ENCODE measurements at regions not wholly inside any gene's neighbourhood (a gene's known extent, or its start where the extent isn't known, plus 50 kb on each side); places are given as distances from the start of the nearest gene placed in this dataset.

DNA sequence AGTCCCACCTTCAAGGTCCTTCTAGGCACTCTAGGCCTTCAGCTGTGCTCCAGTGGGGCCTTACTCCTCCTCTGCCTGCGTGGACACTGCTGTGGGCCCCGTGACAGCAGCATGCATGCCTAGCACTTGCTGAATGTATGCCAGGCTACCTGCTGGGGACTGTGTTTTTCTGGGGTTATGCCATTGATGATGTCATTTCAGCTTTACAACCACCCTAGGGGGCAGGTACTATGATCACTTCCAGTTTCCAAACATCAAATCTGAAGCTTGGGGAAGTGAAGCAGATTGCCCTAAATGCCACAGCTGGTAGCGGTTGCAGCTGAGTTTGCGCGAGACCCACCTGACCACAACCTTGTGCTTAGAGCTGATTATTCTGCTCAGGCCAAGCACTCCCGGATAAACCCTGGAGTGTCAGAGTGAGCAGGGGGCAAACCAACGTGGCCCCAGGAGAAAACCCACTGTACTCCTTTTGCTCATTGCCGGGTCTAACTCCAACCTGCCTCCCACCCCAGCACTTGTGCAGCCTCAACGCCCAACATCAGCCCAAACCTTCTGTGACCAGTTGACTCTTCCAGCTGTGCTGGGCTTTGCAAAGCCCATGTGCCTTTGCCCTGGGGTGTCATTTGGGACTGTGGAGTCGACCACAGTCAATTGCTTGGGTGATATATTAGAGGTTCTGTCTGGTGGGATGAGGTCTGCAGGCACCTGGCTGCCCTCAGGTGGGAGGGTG, 168.4 kb downstream of the ENGASE start:
- no peak for DNase-seq

DNA sequence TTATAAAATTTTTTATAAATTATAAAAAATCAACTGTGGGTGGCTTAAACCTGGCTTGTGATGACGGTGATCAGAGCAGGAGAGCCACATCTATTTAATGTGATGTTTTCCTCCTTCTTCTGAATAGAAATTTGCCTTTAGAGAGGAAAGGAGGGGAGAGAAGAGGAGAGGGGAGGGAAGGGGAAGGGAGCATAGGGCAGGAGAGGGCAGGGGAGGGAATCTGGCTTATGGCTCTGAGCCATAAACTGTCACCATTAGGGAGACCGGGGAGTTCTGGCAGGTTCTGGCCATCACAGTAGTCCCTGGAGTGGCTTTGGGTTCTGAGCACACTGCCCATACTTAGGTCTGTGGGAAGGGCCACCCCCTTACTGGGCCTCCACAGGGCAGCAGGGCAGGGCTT, 167.8 kb downstream of the ENGASE start:
- no peak for DNase-seq

DNA sequence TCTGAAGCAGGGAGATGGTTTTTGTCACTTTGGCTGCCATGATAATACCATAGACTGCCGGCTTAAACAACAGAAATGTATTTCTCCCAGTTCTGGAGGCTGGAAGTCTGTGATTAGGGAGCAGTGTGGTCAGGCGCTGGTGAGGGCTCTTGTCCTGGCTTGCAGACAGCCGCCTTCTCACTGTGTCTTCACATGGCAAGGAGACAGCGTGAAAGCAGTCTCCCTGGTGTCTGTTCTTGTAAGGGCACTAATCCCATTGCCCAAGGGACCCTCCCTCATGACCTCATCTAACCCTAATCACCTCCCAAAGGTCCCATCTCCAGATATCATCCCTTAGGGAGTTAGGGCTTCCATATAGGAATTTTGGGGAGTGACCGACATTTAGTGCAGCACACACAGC, 167.0 kb downstream of the ENGASE start:
- no peak for DNase-seq

GRCh38 chr17:79239205-79239604, 164.6 kb downstream of the ENGASE start:
- DNase-seq = no peak

DNA sequence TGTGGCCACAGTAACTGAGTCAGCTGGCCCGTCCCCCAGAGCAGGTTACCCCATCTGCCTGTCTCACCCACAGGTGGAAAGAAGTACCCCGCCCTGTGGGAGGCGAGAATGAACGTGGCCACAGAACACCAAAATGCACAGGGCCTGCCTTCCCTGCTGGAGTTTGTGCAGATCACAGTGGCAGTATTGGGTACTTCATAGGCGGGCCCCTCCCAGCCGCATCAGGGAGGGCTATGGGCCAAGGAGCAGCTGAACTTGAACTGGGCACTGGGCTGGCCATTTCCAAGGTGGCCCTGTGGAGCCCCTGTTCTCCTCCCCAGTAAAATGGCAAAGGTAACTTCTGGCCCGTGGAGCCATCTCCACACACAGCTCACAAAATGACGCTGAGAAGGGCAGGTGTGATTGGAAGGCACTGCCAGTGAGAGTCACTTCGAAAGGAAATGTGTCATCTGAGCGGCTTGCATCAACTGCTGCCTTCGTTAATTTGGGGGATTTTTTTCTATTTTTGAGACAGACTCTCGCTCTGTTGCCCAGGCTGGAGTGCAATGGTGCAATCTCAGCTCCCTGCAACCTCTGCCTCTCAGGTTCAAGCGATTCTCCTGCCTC, 162.9 kb downstream of the ENGASE start:
- DNase-seq = no peak

GRCh38 chr17:79235808-79236207, 161.2 kb downstream of the ENGASE start:
- DNase-seq = no peak

DNA sequence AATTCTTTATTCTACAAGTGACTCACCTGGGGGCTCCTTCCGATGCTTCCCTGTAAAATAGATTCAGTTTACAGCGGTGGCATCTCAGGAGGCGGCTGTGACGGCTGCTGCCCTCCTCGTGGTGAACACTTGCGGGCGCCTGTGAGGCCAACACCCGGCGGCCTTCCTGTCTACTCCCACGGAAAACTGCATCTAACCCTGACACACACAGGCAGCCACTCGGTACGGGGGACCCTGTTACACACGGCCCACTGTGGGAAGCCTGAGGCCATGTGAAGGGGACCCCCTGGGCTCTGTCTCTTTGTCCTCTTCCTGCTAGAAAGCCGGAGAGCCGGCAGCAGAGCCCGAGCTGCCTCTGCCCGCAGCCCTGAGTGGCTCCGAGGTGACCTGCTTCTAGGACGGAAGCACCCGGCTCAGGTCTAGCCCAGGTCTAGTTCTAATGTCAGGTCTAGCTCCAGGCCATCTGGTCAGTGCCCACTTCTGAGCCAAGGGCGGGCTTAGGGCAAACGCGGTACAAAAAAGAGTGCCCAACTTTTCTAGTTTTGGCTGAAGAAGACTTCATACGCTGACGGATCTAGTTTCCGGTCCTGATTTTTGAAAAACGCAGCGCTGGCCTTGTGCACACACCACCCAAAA, 159.4 kb downstream of the ENGASE start:
- no peak for DNase-seq

- no peak for DNase-seq
Observed at GRCh38 chr17:79232957-79233356, 158.3 kb downstream of the ENGASE start.

- DNase-seq = no peak
Observed at GRCh38 chr17:79231766-79232287, 157.2 kb downstream of the ENGASE start.

GRCh38 chr17:79230576-79230975, 156.0 kb downstream of the ENGASE start:
- DNase-seq = no peak

- DNase-seq = no peak
Observed at GRCh38 chr17:79226037-79226436, 151.4 kb downstream of the ENGASE start.

- no peak for DNase-seq
Observed at GRCh38 chr17:79224903-79225302, 150.3 kb downstream of the ENGASE start.

GRCh38 chr17:79224476-79224875, 149.9 kb downstream of the ENGASE start:
- DNase-seq = no peak

DNA sequence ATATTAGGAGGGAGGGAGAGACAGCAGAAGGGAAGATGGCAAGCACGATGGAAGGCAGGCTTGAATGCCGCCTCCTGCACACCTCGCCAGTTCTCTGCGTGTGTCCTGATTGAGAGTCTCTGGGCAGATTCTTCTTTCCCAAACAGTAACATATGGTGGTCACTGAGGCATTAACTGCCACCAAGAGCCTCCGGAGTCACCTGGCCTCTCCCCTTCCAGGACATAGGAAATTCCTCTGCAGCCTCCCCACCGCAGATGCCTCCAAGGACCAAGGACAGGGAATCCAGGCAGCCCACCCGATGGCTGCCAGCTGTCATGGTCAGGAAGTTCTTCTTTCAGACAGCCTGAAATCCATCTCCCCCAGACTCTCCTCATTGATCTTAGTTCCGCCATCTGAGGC, 149.3 kb downstream of the ENGASE start:
- DNase-seq = no peak

GRCh38 chr17:79223471-79223870, 148.8 kb downstream of the ENGASE start:
- no peak for DNase-seq

DNA sequence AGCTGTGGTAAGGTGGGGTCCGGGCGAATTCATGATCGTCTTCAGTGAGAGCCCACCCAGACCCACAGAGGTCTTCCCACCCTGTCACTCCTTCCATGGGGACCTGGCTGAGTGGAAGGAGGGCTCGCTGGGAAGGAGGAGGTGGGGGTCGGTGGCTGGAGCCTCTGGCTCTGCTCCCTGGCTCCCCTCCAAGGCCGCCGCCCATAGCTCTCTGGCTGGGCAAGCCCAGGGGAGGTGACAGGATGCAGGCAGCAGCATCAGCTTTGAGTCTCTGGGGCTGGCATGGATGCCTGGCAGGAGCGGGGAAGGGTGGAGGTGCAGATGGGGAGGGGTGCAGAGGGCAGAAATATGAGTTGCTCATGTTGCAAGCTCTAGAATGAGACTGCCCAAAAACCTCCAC, 147.0 kb downstream of the ENGASE start:
- no peak for DNase-seq

DNA sequence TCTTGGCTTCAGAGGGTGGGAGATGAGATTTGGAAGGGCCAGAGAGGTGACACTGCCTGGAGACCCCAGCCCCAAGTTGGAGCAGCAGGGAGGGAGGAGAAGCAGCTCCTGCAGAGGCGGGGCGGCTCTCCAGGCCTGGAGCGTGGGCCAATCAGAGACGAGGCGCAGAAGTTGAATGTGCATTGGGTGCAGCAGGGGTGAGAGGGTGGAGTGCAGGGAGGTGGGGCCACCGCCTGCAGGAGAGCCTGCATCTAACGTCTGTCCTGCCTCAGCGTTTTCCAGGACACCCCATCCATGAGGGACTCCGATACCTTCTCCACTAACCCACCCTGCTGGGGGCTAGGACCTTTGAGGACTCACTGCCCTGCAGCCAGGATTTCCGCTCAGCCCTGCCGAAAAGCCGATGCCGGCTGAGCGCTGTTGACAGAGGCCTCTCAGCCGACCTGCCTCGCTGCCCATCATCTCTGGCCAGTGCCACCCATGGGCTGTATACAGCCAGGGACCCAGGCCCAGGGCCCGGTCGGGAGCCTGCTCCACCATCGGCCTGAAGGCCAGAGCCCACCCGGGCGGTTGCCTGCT, 146.2 kb downstream of the ENGASE start:
- DNase-seq = no peak

- no peak for DNase-seq
Observed at GRCh38 chr17:79220201-79220712, 145.6 kb downstream of the ENGASE start.

DNA sequence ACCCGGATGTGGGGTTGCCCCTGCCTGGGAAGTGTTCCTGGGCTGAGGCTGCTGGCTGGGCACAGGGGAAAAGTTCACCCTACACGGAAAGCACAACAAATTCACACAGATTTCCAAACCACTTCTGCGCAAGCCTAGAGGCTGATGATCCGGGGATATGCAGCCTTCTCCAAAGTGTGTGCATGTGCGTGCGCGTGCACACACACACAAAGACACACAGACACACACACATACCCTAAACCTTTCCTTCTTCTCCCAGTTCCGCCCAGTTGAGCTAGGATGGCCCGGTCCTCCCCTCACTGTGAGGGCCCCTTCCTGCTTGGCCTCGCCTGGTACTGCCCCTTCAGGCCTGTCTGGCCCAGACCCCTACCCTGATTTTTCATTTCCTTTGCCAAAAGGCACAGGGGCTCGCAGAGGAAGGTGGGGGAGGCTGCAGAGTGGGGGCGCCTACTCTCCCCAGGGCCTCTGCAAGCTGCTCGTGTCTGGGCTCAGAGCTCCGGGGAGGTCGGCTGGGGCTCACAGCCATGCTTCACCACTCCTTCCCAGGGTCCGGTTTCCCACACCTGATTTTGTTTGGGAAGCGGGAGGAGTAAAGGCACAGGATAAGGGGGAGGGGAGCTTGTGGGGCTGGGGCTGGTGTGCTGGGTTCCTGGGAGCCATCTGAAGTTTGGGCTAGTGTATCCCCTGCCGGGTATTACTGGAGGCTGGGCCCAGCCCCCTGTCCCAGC, 144.7 kb downstream of the ENGASE start:
- DNase-seq = no peak

GRCh38 chr17:79218825-79219200, 144.2 kb downstream of the ENGASE start:
- DNase-seq = no peak

GRCh38 chr17:79218175-79218824, 143.7 kb downstream of the ENGASE start:
- DNase-seq = no peak
